ENCODE measurements at regions not wholly inside any gene's neighbourhood (a gene's known extent, or its start where the extent isn't known, plus 50 kb on each side); places are given as distances from the start of the nearest gene placed in this dataset.

DNA sequence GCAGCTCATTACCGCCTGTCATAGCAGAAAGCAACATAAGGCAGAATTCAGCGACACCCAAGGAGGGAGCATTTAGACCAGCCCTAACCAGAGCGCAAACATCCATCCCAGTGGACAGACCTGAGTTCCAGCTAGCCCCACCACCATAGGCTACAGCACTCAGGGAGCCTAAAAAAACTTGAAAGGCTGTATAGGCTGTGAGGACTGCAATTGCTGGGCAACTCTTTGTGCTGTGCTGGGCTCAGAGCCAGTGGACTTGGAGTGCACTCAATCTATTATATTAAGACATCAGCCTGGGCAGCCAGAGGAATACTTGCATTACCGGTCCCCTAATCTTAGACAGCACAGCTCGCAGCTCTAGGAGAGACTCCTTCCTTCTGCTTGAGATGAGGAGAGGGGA lies 207.3 kb downstream of the KIF2B start:
- TF ChIP-seq ZNF274 (IDR thresholded peaks at IDR 0.05; ENCODE audit: low read depth, low read length) (no peak), YY1 (IDR thresholded peaks at IDR 0.05; ENCODE audit: insufficient read depth, insufficient read length) (no peak), SUZ12 (IDR thresholded peaks at IDR 0.05; ENCODE audit: extremely low read depth, insufficient read depth, insufficient read length) (no peak)
